A673 (cell line): ENCODE measurements at regions not wholly inside any gene's neighbourhood (a gene's known extent, or its start where the extent isn't known, plus 50 kb on each side); places are given as distances from the start of the nearest gene placed in this dataset.
"Not testable (repeated sequence)": the region's sequence is repeated elsewhere in the genome, so short reads cannot be mapped to it uniquely, and the experiment has no call there.

ENCODE experiments used
- BruUV-seq: library from RNA; stranded (reverse); fragments of 400-500 nt; replicated peaks from 2 replicates; lab custom pipeline; 2021; lab: Mats Ljungman, UMichigan
- CTCF ChIA-PET: fragments of 300-600 bp; sonication (Branson Sonifier 250); formaldehyde crosslinking; loops from one replicate; lab custom pipeline; 2022; ENCODE audit warnings: antibody characterized with exemption; lab: Charles Lee
- POLR2A ChIA-PET: fragments of 300-600 bp; sonication (Branson Sonifier 250); formaldehyde crosslinking; loops from one replicate; lab custom pipeline; 2022; ENCODE audit warnings: antibody characterized with exemption; ENCODE audit not compliant: low non-redundant PET; lab: Charles Lee
- DNase-seq: peaks from one replicate; pipeline ENCODE4 v3.0.0-alpha.2; 2015; ENCODE audit warnings: low spot score
- H3K27ac ChIP-seq: fragments of 200-600 bp; sonication (generic); 2 replicates; pipeline ENCODE4 v1.5.1; 2016; ENCODE audit warnings: mixed run types, low read depth, mild to moderate bottlenecking, mixed read lengths, antibody characterized with exemption, low read length; ENCODE audit not compliant: poor library complexity, severe bottlenecking
- H3K27me3 ChIP-seq: fragments of 200-600 bp; sonication (generic); replicated peaks from 2 replicates; pipeline ENCODE4 v1.6.1; 2017; ENCODE audit warnings: mixed run types, low read depth, mild to moderate bottlenecking, mixed read lengths, antibody characterized with exemption, low read length; ENCODE audit not compliant: insufficient read depth, poor library complexity
- H3K36me3 ChIP-seq: fragments of 200-600 bp; sonication (generic); 2 replicates; pipeline ENCODE4 v1.6.1; 2016; ENCODE audit warnings: mixed run types, mild to moderate bottlenecking, mixed read lengths, antibody characterized with exemption, low read length; ENCODE audit not compliant: insufficient read depth, poor library complexity, severe bottlenecking
- H3K4me1 ChIP-seq: fragments of 200-600 bp; sonication (generic); 2 replicates; pipeline ENCODE4 v1.6.1; 2017; ENCODE audit warnings: mixed run types, mild to moderate bottlenecking, mixed read lengths, antibody characterized with exemption, low read length; ENCODE audit not compliant: insufficient read depth, poor library complexity, severe bottlenecking
- H3K4me3 ChIP-seq: fragments of 200-600 bp; sonication (generic); 2 replicates; pipeline ENCODE4 v1.5.1; 2016; ENCODE audit warnings: low read depth, mixed run types, mild to moderate bottlenecking, mixed read lengths, low read length; ENCODE audit not compliant: poor library complexity, severe bottlenecking
- H3K9me3 ChIP-seq: fragments of 200-600 bp; sonication (generic); 2 replicates; pipeline ENCODE4 v1.6.1; 2016; ENCODE audit warnings: mixed run types, low read depth, mild to moderate bottlenecking, mixed read lengths, antibody characterized with exemption, low read length; ENCODE audit not compliant: poor library complexity, severe bottlenecking
- CTCF ChIP-seq: fragments of 300-800, 200-600 bp; sonication (generic); conservative IDR thresholded peaks from 2 replicates; pipeline ENCODE4 v1.5.1; 2017; ENCODE audit warnings: low read depth, mild to moderate bottlenecking, antibody characterized with exemption, low read length, moderate library complexity, mixed read lengths
- EZH2 ChIP-seq: fragments of 200-600 bp; sonication (generic); IDR thresholded peaks from 2 replicates; pipeline ENCODE4 v1.6.1; 2017; ENCODE audit warnings: borderline replicate concordance, low read depth, mild to moderate bottlenecking, mixed read lengths, antibody characterized with exemption, low read length; ENCODE audit not compliant: poor library complexity, severe bottlenecking
- intact Hi-C: fragments of 100-400 bp; cut with micrococcal nuclease; formaldehyde crosslinking; loops from one replicate; pipeline ENCODE4 v1.10.0; 2022; ENCODE audit not compliant: unreplicated experiment

GRCh38 chrX:3806630-3807029 is 93.2 kb upstream of the PRKX start:
- intact Hi-C loops = no loop called here
- BruUV-seq = no TSS peak
- H3K4me3 ChIP-seq = no peak overlapping the region
- H3K27me3 ChIP-seq = peaks cover 33% of the 10 kb centered on the region
- H3K4me1 ChIP-seq = no peaks in the 10 kb centered on the region
- DNase-seq = no peak
- no peaks in the 10 kb centered on the region for H3K9me3 ChIP-seq
- H3K36me3 ChIP-seq = no peaks in the 10 kb centered on the region
- ChIA-PET POLR2A (no interaction called here), CTCF (no interaction called here)
- TF ChIP-seq EZH2 (no peak), CTCF (no peak)
- H3K27ac ChIP-seq = no peak overlapping the region

- TF ChIP-seq CTCF (no peak), EZH2 (no peak)
- no peak for DNase-seq
- no peaks in the 10 kb centered on the region for H3K4me1 ChIP-seq
- H3K4me3 ChIP-seq = no peak overlapping the region
- no peaks in the 10 kb centered on the region for H3K9me3 ChIP-seq
- H3K27me3 ChIP-seq = peaks cover 33% of the 10 kb centered on the region
- CTCF ChIA-PET = no interaction called here
- no TSS peak for BruUV-seq
- H3K36me3 ChIP-seq = no peaks in the 10 kb centered on the region
- H3K27ac ChIP-seq = no peak overlapping the region
- POLR2A ChIA-PET = no interaction called here
- intact Hi-C loops = no loop called here
These were observed 90.3 kb upstream of the PRKX start for GRCh38 chrX:3803713-3804112.

- DNase-seq = no peak
- intact Hi-C loops = no loop called here
- no TSS peak for BruUV-seq
- TF ChIP-seq EZH2 (no peak), CTCF (no peak)
- H3K4me3 ChIP-seq = no peak overlapping the region
- H3K4me1 ChIP-seq = no peaks in the 10 kb centered on the region
- no peaks in the 10 kb centered on the region for H3K9me3 ChIP-seq
- peaks cover 29% of the 10 kb centered on the region for H3K27me3 ChIP-seq
- POLR2A ChIA-PET = no interaction called here
- CTCF ChIA-PET = no interaction called here
- no peak overlapping the region for H3K27ac ChIP-seq
- no peaks in the 10 kb centered on the region for H3K36me3 ChIP-seq
These were observed 89.9 kb upstream of the PRKX start for GRCh38 chrX:3803305-3803704.

- H3K27me3 ChIP-seq, BruUV-seq, H3K4me1 ChIP-seq, POLR2A ChIA-PET, H3K36me3 ChIP-seq, H3K27ac ChIP-seq, DNase-seq, intact Hi-C loops, H3K4me3 ChIP-seq, H3K9me3 ChIP-seq, CTCF ChIA-PET: not testable (repeated sequence)
These were observed 82.0 kb upstream of the PRKX start for GRCh38 chrX:3795411-3795810.
